ENCODE measurements at regions not wholly inside any gene's neighbourhood (a gene's known extent, or its start where the extent isn't known, plus 50 kb on each side); places are given as distances from the start of the nearest gene placed in this dataset.

- 75 to 93% methylated on average over 4 to 8 of the region's 8 CpGs for WGBS, 2 donors (ENCODE audit: low coverage in 1 of 2)
- TF ChIP-seq CTCF (IDR thresholded peaks at IDR 0.05) (no peak), POLR2A (IDR thresholded peaks at IDR 0.05) (no peak)
- Histone ChIP-seq H3K36me3 (no peaks in the 10 kb centered on the region), H3K4me1 (no peaks in the 10 kb centered on the region), H3K27me3 (no peaks in the 10 kb centered on the region), H3K27ac (no peak overlapping the region), H3K4me3 (no peak overlapping the region), H3K9me3 (peaks cover 0 to under 1% of the 10 kb centered on the region in 2 donors)
- intact Hi-C loops (cut with DNase I; ENCODE audit: low total_unique reads) (no loop called here), in situ Hi-C loops (cut with MboI; ENCODE audit: low pct_ligation_motif_present in 1 of 4, low pct_unique_long_range_greater_than_20kb in 1 of 4, low sequenced_read_pairs in 3 of 4) (no loop called here)
- DNase-seq: no peak
Measured at GRCh38 chr1:229970714-229971113, 96.3 kb upstream of the GALNT2 start.

- no peak overlapping the region for H3K27ac ChIP-seq
- H3K4me1 ChIP-seq: no peaks in the 10 kb centered on the region
- DNase-seq: no peak
- no peaks in the 10 kb centered on the region for H3K36me3 ChIP-seq
- in situ Hi-C loops (cut with MboI; ENCODE audit: low pct_ligation_motif_present in 1 of 4, low pct_unique_long_range_greater_than_20kb in 1 of 4, low sequenced_read_pairs in 3 of 4): no loop called here
- TF ChIP-seq CTCF (IDR thresholded peaks at IDR 0.05): no peak
- H3K9me3 ChIP-seq: peaks cover 0 to 4% of the 10 kb centered on the region in 2 donors
- no peaks in the 10 kb centered on the region for H3K27me3 ChIP-seq
- WGBS, 2 donors (ENCODE audit: low coverage in 1 of 2): 94% methylated on average over 13 of the region's 13 CpGs; no CpG with 5 or more reads in 1 of the 2 donors
- intact Hi-C loops (cut with DNase I; ENCODE audit: low total_unique reads): no loop called here
- no peak overlapping the region for H3K4me3 ChIP-seq
Measured at GRCh38 chr1:229971141-229971540, 95.9 kb upstream of the GALNT2 start.

GRCh38 chr1:229972600-229973296, 94.3 kb upstream of the GALNT2 start:
- Histone ChIP-seq H3K27ac (no peak overlapping the region), H3K27me3 (no peaks in the 10 kb centered on the region), H3K4me3 (no peak overlapping the region), H3K36me3 (no peaks in the 10 kb centered on the region), H3K9me3 (peaks cover 0 to 7% of the 10 kb centered on the region in 2 donors), H3K4me1 (no peaks in the 10 kb centered on the region)
- 60 to 64% methylated on average over 3 to 9 of the region's 9 CpGs for WGBS, 2 donors (ENCODE audit: low coverage in 1 of 2)
- no peak for TF ChIP-seq EP300 (IDR thresholded peaks at IDR 0.05; ENCODE audit: low read depth)
- TF ChIP-seq CTCF (IDR thresholded peaks at IDR 0.05): peak in 3 of 5 experiments; percentile 21 to 26 (median 23)
- DNase-seq: peak; percentile 20
- intact Hi-C loops (cut with DNase I; ENCODE audit: low total_unique reads) (no loop called here), in situ Hi-C loops (cut with MboI; ENCODE audit: low pct_ligation_motif_present in 1 of 4, low pct_unique_long_range_greater_than_20kb in 1 of 4, low sequenced_read_pairs in 3 of 4) (no loop called here)

GRCh38 chr1:229973297-229973612, 93.8 kb upstream of the GALNT2 start:
- no peak for DNase-seq
- Histone ChIP-seq H3K36me3 (no peaks in the 10 kb centered on the region), H3K9me3 (peaks cover 0 to 10% of the 10 kb centered on the region in 2 donors), H3K4me3 (no peak overlapping the region), H3K27ac (no peak overlapping the region), H3K4me1 (no peaks in the 10 kb centered on the region), H3K27me3 (no peaks in the 10 kb centered on the region)
- WGBS, 2 donors (ENCODE audit: low coverage in 1 of 2): 91% methylated on average over 4 of the region's 4 CpGs; no CpG with 5 or more reads in 1 of the 2 donors
- in situ Hi-C loops (cut with MboI; ENCODE audit: low pct_ligation_motif_present in 1 of 4, low pct_unique_long_range_greater_than_20kb in 1 of 4, low sequenced_read_pairs in 3 of 4) (no loop called here), intact Hi-C loops (cut with DNase I; ENCODE audit: low total_unique reads) (no loop called here)
- no peak for TF ChIP-seq EP300 (IDR thresholded peaks at IDR 0.05; ENCODE audit: low read depth)
- no peak for TF ChIP-seq POLR2A (IDR thresholded peaks at IDR 0.05)
- no peak for TF ChIP-seq POLR2AphosphoS5 (IDR thresholded peaks at IDR 0.05)
- TF ChIP-seq CTCF (IDR thresholded peaks at IDR 0.05): no peak
